ENCODE measurements at regions not wholly inside any gene's neighbourhood (a gene's known extent, or its start where the extent isn't known, plus 50 kb on each side); places are given as distances from the start of the nearest gene placed in this dataset.

- no peaks in the 10 kb centered on the region for H3K4me1 ChIP-seq
- H3K27ac ChIP-seq: no peak overlapping the region
- DNase-seq: no peak
- no peaks in the 10 kb centered on the region for H3K27me3 ChIP-seq
- WGBS, 5 donors: 89 to 97% (median 94%) methylated on average over 4 of the region's 4 CpGs
- intact Hi-C loops (cut with DNase I; ENCODE audit: low total_unique reads): no loop called here
- no peaks in the 10 kb centered on the region for H3K9me3 ChIP-seq
- H3K36me3 ChIP-seq: no peaks in the 10 kb centered on the region
- no peak overlapping the region for H3K4me3 ChIP-seq
- TF ChIP-seq, protein P1, sequence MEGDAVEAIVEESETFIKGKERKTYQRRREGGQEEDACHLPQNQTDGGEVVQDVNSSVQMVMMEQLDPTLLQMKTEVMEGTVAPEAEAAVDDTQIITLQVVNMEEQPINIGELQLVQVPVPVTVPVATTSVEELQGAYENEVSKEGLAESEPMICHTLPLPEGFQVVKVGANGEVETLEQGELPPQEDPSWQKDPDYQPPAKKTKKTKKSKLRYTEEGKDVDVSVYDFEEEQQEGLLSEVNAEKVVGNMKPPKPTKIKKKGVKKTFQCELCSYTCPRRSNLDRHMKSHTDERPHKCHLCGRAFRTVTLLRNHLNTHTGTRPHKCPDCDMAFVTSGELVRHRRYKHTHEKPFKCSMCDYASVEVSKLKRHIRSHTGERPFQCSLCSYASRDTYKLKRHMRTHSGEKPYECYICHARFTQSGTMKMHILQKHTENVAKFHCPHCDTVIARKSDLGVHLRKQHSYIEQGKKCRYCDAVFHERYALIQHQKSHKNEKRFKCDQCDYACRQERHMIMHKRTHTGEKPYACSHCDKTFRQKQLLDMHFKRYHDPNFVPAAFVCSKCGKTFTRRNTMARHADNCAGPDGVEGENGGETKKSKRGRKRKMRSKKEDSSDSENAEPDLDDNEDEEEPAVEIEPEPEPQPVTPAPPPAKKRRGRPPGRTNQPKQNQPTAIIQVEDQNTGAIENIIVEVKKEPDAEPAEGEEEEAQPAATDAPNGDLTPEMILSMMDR (IDR thresholded peaks at IDR 0.05): peak in 1 of 7 experiments; percentile 7
- TF ChIP-seq EP300 (IDR thresholded peaks at IDR 0.05) (no peak), POLR2AphosphoS5 (IDR thresholded peaks at IDR 0.05) (no peak), POLR2A (IDR thresholded peaks at IDR 0.05) (no peak)
Observed at GRCh38 chr1:4369335-4369734, 285.1 kb upstream of the AJAP1 start.

DNA sequence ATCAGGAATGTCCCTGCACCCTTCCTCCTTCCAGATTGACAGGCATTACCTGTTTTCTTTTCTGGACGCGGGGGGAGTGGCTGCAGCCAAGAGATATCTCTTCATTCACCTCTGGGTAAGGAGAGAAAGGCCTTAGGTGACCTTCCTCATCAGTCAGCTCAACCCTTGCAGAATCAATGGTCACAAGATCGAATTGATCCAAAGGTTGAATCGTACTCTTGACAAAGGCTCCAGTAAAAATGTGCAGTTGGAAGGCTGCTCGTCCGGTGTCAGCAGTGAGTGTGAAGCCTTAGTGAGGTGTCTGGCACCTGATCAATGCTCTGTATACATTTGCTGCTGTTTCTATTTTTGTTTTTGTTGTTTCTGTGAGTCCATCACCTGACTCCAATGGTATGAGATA is 282.6 kb upstream of the AJAP1 start:
- no peaks in the 10 kb centered on the region for H3K27me3 ChIP-seq
- peaks cover 0 to 2% (median 0%) of the 10 kb centered on the region in 4 donors for H3K9me3 ChIP-seq
- H3K36me3 ChIP-seq: no peaks in the 10 kb centered on the region
- 82 to 90% (median 88%) methylated on average over 6 of the region's 6 CpGs for WGBS, 5 donors
- DNase-seq: no peak
- TF ChIP-seq POLR2A (IDR thresholded peaks at IDR 0.05) (no peak), POLR2AphosphoS5 (IDR thresholded peaks at IDR 0.05) (no peak), EP300 (IDR thresholded peaks at IDR 0.05) (no peak)
- TF ChIP-seq, protein P1 (IDR thresholded peaks at IDR 0.05): no peak
- intact Hi-C loops (cut with DNase I; ENCODE audit: low total_unique reads): no loop called here
- no peak overlapping the region for H3K4me3 ChIP-seq
- H3K27ac ChIP-seq: no peak overlapping the region
- H3K4me1 ChIP-seq: no peaks in the 10 kb centered on the region

- H3K36me3 ChIP-seq: no peaks in the 10 kb centered on the region
- no peaks in the 10 kb centered on the region for H3K27me3 ChIP-seq
- intact Hi-C loops (cut with DNase I; ENCODE audit: low total_unique reads): no loop called here
- H3K27ac ChIP-seq: no peak overlapping the region
- no peaks in the 10 kb centered on the region for H3K4me1 ChIP-seq
- H3K9me3 ChIP-seq: peaks cover 0 to 16% (median 9%) of the 10 kb centered on the region in 4 donors
- TF ChIP-seq POLR2AphosphoS5 (IDR thresholded peaks at IDR 0.05): no peak
- no peak for TF ChIP-seq EP300 (IDR thresholded peaks at IDR 0.05)
- TF ChIP-seq POLR2A (IDR thresholded peaks at IDR 0.05): no peak
- TF ChIP-seq, protein P1 (IDR thresholded peaks at IDR 0.05): no peak
- H3K4me3 ChIP-seq: no peak overlapping the region
- no peak for DNase-seq
- WGBS, 5 donors: 77 to 100% (median 94%) methylated on average over 1 of the region's 1 CpG
Observed at GRCh38 chr1:4375812-4376211, 278.6 kb upstream of the AJAP1 start.

DNA sequence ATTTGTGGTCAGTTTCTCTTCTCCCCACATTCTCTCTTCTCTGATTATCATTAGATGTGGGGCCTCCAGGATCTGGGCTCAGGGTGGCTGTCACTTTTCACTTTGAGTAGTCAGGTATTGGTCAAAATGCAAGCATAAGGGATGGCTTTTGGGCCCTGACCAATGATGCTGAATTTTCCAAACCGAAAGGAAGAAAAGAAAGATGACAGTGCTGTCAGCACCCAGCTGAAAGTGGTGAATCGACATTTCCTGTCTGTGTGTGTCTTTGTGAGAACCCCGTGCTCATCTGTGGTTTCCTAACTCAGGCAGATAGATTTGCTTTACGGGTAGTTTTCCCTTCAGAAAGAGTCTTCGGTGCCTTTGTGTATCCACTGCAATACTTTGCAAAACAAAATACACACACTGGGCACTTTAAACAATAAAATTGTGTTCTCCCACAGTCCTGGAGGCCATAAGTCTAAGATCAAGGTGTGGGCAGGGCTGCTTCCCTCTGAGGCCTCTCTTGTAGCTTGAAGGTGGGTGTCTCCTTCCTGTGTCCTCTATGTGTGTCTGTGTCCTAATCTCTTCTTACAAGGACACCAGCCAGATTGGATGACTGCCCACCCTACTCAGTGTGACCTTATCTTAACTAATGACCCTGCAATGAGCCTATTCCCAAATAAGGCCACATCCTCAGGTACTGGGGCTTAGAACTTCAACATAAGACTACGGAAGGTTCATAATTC is 274.8 kb upstream of the AJAP1 start:
- Histone ChIP-seq H3K9me3 (peaks cover 5 to 34% (median 31%) of the 10 kb centered on the region in 4 donors), H3K4me1 (no peaks in the 10 kb centered on the region), H3K4me3 (no peak overlapping the region), H3K36me3 (no peaks in the 10 kb centered on the region), H3K27me3 (no peaks in the 10 kb centered on the region), H3K27ac (no peak overlapping the region)
- intact Hi-C loops (cut with DNase I; ENCODE audit: low total_unique reads): no loop called here
- TF ChIP-seq, protein P1 (IDR thresholded peaks at IDR 0.05): no peak
- TF ChIP-seq EP300 (IDR thresholded peaks at IDR 0.05) (no peak), POLR2A (IDR thresholded peaks at IDR 0.05) (no peak), POLR2AphosphoS5 (IDR thresholded peaks at IDR 0.05) (no peak)
- DNase-seq: no peak
- 72 to 89% (median 77%) methylated on average over 6 of the region's 6 CpGs for WGBS, 5 donors
